Psoas muscle (tissue), 7 donors: ENCODE measurements at regions not wholly inside any gene's neighbourhood (a gene's known extent, or its start where the extent isn't known, plus 50 kb on each side); places are given as distances from the start of the nearest gene placed in this dataset.

Experiments
- ATAC-seq, 4 donors: fragments of 200-7000 bp; cut with Tn5 transposase; one replicate each; pipeline ENCODE4 v1.9.1; 2020; ENCODE audit warnings: moderate library complexity in 3 of 4, mild to moderate bottlenecking in 2 of 4
- DNase-seq, 2 donors: peaks; one replicate each; pipeline ENCODE4 v3.0.0-alpha.2; 2020
- H3K27ac ChIP-seq: fragments of 200-600 bp; one replicate; pipeline ENCODE4 v1.8.0; 2022
- H3K27me3 ChIP-seq, 3 donors: fragments of 200-600 bp in 1 of 3; one replicate each; pipeline versions ENCODE4 v1.6.1 to v1.8.0; 2013 to 2022; ENCODE audit warnings: low read length in 2 of 3, mild to moderate bottlenecking in 2 of 3, moderate library complexity in 1 of 3; ENCODE audit not compliant: insufficient read depth in 3 of 3
- H3K36me3 ChIP-seq, 2 donors: fragments of 200-600 bp in 1 of 2; one replicate each; pipeline versions ENCODE4 v1.6.1 to v1.8.0; 2013 to 2022; ENCODE audit warnings: low read depth in 1 of 2, mild to moderate bottlenecking in 1 of 2, moderate library complexity in 1 of 2; ENCODE audit not compliant: insufficient read depth in 1 of 2
- H3K4me1 ChIP-seq: fragments of 200-600 bp; one replicate; pipeline ENCODE4 v1.8.0; 2022
- H3K4me3 ChIP-seq: fragments of 200-600 bp; one replicate; pipeline ENCODE4 v1.8.0; 2022; ENCODE audit warnings: mild to moderate bottlenecking
- H3K9me3 ChIP-seq: fragments of 200-600 bp; one replicate; pipeline ENCODE4 v1.8.0; 2022
- WGBS, 3 donors: extraction: QIAGEN DNeasy Blood & Tissue Kit; methylation state at CpG; one replicate each; pipeline versions ENCODE4 v1.1.6 to v1.1.7; 2013; 5-methylcytosine and 5-hydroxymethylcytosine counted together
- intact Hi-C, 2 donors: fragments of 100-400 bp; cut with DNase I; formaldehyde crosslinking; loops; one replicate each; pipeline versions ENCODE4 v1.11.0 to v1.14.2; 2022
- TF ChIP-seq, protein P1 (sequence below): fragments of 200-600 bp; IDR thresholded peaks from one replicate; pipeline ENCODE4 v1.8.0; 2022; ENCODE audit warnings: antibody characterized with exemption
- donor health status: healthy with polysubstance abuse.
- donor health status: DM: no; HTN: no; CAD: no; lungs with moderate emphysema.
- donor health status: Bipolar disorder and iron deficiency.
- donor health status: healthy.
- donor health status: DM: yes; HTN: yes; CAD: no.
- donor health status: DM: no; HTN: no; CAD: no.
- donor health status: DM: yes; HTN: yes; CAD: no.

DNA sequence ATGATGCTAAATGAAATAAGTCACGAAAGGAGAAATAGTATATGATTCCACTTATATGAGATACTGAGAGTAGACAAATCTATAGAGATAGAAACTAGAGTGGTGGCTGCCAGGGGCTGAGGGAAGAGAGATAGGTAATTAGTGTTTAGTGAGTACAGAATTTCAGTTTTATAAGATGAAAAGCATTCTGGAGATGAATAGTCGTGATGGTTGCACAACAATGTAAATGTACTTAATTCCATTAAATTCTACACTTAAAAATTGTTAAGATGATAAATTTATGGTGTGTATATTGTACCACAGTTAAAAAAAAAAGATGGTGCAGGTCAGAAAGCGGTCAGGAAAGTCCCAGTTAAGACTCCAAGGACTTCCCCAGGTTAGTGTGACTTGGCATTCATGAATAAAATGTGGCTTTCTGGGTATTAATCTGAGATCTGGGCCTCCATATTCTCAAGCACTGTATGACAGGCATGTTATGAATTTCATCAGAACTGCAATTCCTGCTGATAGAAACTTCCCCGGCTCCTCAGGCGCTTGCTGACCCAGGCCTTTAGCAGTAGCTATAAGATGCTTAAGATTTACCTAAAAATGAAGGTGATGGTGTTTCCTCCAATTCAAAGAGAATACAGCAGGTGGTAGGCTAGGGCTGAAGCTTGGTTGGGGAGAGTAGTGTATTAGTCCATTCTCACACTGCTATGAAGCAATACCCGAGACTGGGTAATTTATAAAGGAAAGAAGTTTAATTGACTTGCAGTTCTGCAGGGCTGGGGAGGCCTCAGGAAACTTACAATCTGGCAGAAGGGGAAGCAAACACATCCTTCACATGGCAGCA lies 115.3 kb upstream of the SOX9 start:
- WGBS, 3 donors, result 76 to 92% (median 91%) methylated on average over 6 of the region's 6 CpGs
- Histone ChIP-seq H3K27me3 (no peaks in the 10 kb centered on the region), H3K9me3 (no peaks in the 10 kb centered on the region), H3K36me3 (no peaks in the 10 kb centered on the region), H3K4me1 (no peaks in the 10 kb centered on the region), H3K4me3 (no peak overlapping the region), H3K27ac (no peak overlapping the region)
- no peak for DNase-seq
- intact Hi-C loops, result no loop called here
- ATAC-seq, result no peak
- TF ChIP-seq, protein P1, sequence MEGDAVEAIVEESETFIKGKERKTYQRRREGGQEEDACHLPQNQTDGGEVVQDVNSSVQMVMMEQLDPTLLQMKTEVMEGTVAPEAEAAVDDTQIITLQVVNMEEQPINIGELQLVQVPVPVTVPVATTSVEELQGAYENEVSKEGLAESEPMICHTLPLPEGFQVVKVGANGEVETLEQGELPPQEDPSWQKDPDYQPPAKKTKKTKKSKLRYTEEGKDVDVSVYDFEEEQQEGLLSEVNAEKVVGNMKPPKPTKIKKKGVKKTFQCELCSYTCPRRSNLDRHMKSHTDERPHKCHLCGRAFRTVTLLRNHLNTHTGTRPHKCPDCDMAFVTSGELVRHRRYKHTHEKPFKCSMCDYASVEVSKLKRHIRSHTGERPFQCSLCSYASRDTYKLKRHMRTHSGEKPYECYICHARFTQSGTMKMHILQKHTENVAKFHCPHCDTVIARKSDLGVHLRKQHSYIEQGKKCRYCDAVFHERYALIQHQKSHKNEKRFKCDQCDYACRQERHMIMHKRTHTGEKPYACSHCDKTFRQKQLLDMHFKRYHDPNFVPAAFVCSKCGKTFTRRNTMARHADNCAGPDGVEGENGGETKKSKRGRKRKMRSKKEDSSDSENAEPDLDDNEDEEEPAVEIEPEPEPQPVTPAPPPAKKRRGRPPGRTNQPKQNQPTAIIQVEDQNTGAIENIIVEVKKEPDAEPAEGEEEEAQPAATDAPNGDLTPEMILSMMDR, result no peak

DNA sequence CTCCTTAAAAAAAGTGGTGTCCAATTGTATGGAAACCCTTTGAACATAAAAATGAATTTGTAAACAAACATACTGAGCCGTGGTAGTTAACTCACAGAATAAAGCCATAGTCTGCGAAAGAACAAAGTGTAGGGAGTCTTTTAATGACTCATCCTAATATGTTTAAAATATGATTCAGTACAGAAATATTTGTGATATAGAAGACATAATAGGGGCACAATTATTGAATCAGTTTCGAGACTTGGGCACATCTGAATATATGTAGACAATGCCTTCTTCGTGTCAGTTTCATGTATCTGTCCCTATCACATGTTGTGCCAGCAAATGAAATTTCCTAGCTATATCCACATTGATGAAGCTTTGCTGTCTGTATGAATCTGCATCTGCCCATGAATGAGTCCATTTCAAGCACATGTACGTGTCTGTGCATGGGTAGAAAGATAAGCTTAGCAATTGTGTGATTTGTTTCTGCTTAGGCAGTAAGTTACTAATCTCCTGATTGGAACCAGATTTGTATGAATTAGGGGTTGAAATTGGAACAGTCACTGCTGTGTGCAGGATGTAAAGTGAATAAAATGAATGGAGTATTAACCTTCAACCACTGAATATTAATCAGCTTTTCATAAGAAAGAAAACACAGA lies 112.5 kb upstream of the SOX9 start:
- 79 to 85% (median 84%) methylated on average over 5 of the region's 5 CpGs for WGBS, 3 donors
- Histone ChIP-seq H3K4me3 (no peak overlapping the region), H3K4me1 (no peaks in the 10 kb centered on the region), H3K9me3 (no peaks in the 10 kb centered on the region), H3K27ac (no peak overlapping the region), H3K36me3 (no peaks in the 10 kb centered on the region), H3K27me3 (no peaks in the 10 kb centered on the region)
- intact Hi-C loops, result no loop called here
- ATAC-seq (no peak), DNase-seq (no peak)
- TF ChIP-seq, protein P1, result no peak

DNA sequence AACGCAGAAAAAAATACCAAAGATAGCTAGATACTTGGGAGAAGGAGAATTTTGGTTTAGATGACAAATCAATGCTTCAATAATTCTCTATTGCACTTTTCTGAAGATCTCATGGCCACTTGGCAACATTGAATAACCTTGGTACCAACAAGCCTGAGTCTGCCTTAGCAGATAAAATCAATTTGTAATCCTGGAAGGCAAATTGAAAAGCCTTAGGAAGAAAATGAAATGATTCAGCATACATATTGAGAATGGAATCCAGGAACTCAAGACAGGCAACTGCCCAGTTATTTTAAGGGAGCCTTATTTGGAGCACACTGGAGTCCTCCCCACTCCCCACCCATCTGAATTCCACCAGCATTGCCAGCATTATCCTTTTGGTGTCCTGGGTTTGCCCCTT lies 109.3 kb upstream of the SOX9 start:
- 92 to 94% (median 93%) methylated on average over 1 of the region's 1 CpG for WGBS, 3 donors
- TF ChIP-seq, protein P1, result no peak
- H3K27ac ChIP-seq, result no peak overlapping the region
- H3K4me1 ChIP-seq, result no peaks in the 10 kb centered on the region
- no peak for DNase-seq
- no peaks in the 10 kb centered on the region for H3K36me3 ChIP-seq
- H3K4me3 ChIP-seq, result no peak overlapping the region
- H3K27me3 ChIP-seq, result no peaks in the 10 kb centered on the region
- H3K9me3 ChIP-seq, result no peaks in the 10 kb centered on the region
- intact Hi-C loops, result no loop called here
- ATAC-seq, result no peak

DNA sequence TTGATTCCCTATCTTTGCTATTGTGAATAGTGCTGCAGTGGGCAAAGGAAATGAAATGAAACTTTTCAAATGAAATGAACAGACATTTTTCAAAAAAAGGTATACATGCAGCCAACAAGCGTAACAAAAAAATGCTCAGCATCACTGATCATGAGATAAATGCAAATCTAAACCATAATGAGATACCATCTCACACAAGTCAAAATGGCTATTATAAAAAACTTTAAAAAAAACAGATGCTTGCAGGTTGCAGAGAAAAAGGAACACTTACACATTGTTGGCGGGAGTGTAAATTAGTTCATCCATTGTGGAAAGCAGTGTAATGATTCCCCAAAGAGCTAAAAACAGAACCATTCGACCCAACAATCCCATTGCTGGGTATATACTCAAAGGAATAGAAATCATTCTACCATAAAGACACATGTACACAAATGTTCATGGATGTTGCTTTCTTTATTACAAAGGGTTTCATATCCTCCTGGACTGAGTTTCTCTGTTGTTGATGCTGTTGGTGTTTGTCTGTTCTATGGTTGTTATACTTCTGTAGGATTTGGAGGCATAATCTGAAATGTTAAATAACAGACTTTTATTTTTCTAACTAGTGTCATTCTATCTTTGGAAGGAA lies 99.3 kb upstream of the SOX9 start:
- intact Hi-C loops, result no loop called here
- Histone ChIP-seq H3K4me1 (no peaks in the 10 kb centered on the region), H3K9me3 (no peaks in the 10 kb centered on the region), H3K4me3 (no peak overlapping the region), H3K27me3 (peaks cover 0 to 2% (median 0%) of the 10 kb centered on the region in 3 donors), H3K27ac (no peak overlapping the region), H3K36me3 (no peaks in the 10 kb centered on the region)
- TF ChIP-seq, protein P1, result no peak
- 84 to 92% (median 87%) methylated on average over 3 of the region's 3 CpGs for WGBS, 3 donors
- DNase-seq, result no peak
- ATAC-seq, result no peak
